ENCODE measurements at regions not wholly inside any gene's neighbourhood (a gene's known extent, or its start where the extent isn't known, plus 50 kb on each side); places are given as distances from the start of the nearest gene placed in this dataset.

- WGBS (ENCODE audit: low lambda C conversion rate): 34% methylated on average over 5 of the region's 5 CpGs
- H3K4me3 ChIP-seq (ENCODE audit: low read depth in 2 of 2, low read length in 1 of 2): no peak overlapping the region
- H3K36me3 ChIP-seq (replicated peaks in 1 of 2; ENCODE audit: control insufficient read depth in 1 of 2, insufficient read depth in 2 of 2, low read length in 1 of 2): no peaks in the 10 kb centered on the region
- H3K4me1 ChIP-seq (ENCODE audit: control insufficient read depth in 1 of 2, insufficient read depth in 2 of 2, low read depth in 1 of 2, low read length in 1 of 2): peaks cover 4 to 29% of the 10 kb centered on the region in 2 experiments
- no peaks in the 10 kb centered on the region for H3K79me2 ChIP-seq (ENCODE audit: insufficient read depth)
- ChIA-PET CTCF (interaction anchor here (1.2 to 6.4 kb wide), 2 partner anchors 76 to 80 kb away, joined by 4 to 27 read pairs; no protein-coding TSS in a partner anchor), POLR2A (interaction anchor here (0.6 to 0.8 kb wide), 2 partner anchors 23 to 1109 kb away, joined by 3 to 5 read pairs; no protein-coding TSS in a partner anchor)
- H2AFZ ChIP-seq (ENCODE audit: low read depth): peak overlapping the region; percentile 72; the same call in 1 of the 2 replicates
- no peaks in the 10 kb centered on the region for H3K9me3 ChIP-seq
- no peaks in the 10 kb centered on the region for H3F3A ChIP-seq (replicated peaks; ENCODE audit: insufficient read depth)
- H3K9ac ChIP-seq: 0 out of 2 replicates have a peak overlapping the region, but pooled peaks have one; percentile 9
- peak overlapping the region; percentile 43 for H3K4me2 ChIP-seq
- no peaks in the 10 kb centered on the region for H3K27me3 ChIP-seq (ENCODE audit: insufficient read depth)
- no peaks in the 10 kb centered on the region for H3K9me2 ChIP-seq
- peak overlapping the region; percentile 60 to 69 for H3K27ac ChIP-seq (ENCODE audit: low read depth in 2 of 2, low read length in 1 of 2)
- peak; percentile 74 for DNase-seq
- no peaks in the 10 kb centered on the region for H4K20me1 ChIP-seq (ENCODE audit: insufficient read depth)
- TF ChIP-seq RFX5 (IDR thresholded peaks at IDR 0.05; ENCODE audit: low read length) (no peak), GABPA (IDR thresholded peaks at IDR 0.05; ENCODE audit: low read depth) (no peak), MXI1 (IDR thresholded peaks at IDR 0.05; ENCODE audit: low read depth, low read length) (0 out of 2 replicates have a peak, but pooled peaks have one; percentile 50), MEF2A (IDR thresholded peaks at IDR 0.05; ENCODE audit: borderline replicate concordance, low read depth) (no peak), FOXJ3 (CRISPR knock-in tag; IDR thresholded peaks at IDR 0.05) (0 out of 2 replicates have a peak, but pooled peaks have one; percentile 8), CTCF (IDR thresholded peaks at IDR 0.05) (no peak), RCOR1 (IDR thresholded peaks at IDR 0.05; ENCODE audit: low read length) (no peak; the same call in 1 of the 2 replicates), NRF1 (IDR thresholded peaks at IDR 0.05; ENCODE audit: low read depth, low read length) (no peak), RAD21 (IDR thresholded peaks at IDR 0.05; ENCODE audit: low read length) (no peak; the same call in 1 of the 2 replicates), GATA2 (CRISPR knock-in tag; IDR thresholded peaks at IDR 0.05) (peak; percentile 93), NFIC (IDR thresholded peaks at IDR 0.05; ENCODE audit: borderline replicate concordance) (peak; percentile 12; the same call in 1 of the 2 replicates), ZBTB33 (IDR thresholded peaks at IDR 0.05; ENCODE audit: borderline replicate concordance, low read depth) (no peak), SIN3A (IDR thresholded peaks at IDR 0.05; ENCODE audit: borderline replicate concordance, low read depth, low read length) (no peak), RXRA (IDR thresholded peaks at IDR 0.05; ENCODE audit: borderline replicate concordance, low read depth) (no peak), USF1 (IDR thresholded peaks at IDR 0.05; ENCODE audit: borderline replicate concordance, low read depth) (no peak), IRF3 (IDR thresholded peaks at IDR 0.05; ENCODE audit: low read depth, low read length) (no peak), ELF1 (IDR thresholded peaks at IDR 0.05) (no peak), REST (IDR thresholded peaks at IDR 0.05; ENCODE audit: low read depth, low read length) (no peak), FOSL2 (IDR thresholded peaks at IDR 0.05; ENCODE audit: borderline replicate concordance, low read depth) (no peak), TAF1 (IDR thresholded peaks at IDR 0.05; ENCODE audit: borderline replicate concordance, low read depth, low read length) (no peak), JUND (IDR thresholded peaks at IDR 0.05) (no peak), EP300 (IDR thresholded peaks at IDR 0.05; ENCODE audit: borderline replicate concordance in 1 of 2, low read depth in 1 of 2, low read length in 1 of 2) (peak in 1 of 2 experiments; percentile 68; a peak in 1 of 4 replicates)
Observed at GRCh38 chr1:117678246-117678977, 72.6 kb downstream of the TENT5C start.

All from SK-N-SH (cell line).